ENCODE measurements at regions not wholly inside any gene's neighbourhood (a gene's known extent, or its start where the extent isn't known, plus 50 kb on each side); places are given as distances from the start of the nearest gene placed in this dataset.

- no peak overlapping the region for H4K8ac ChIP-seq (ENCODE audit: low read depth, low read length)
- no peak overlapping the region for H3K18ac ChIP-seq (ENCODE audit: low read length)
- H3K4me1 ChIP-seq (ENCODE audit: control insufficient read depth in 2 of 2, insufficient read depth in 1 of 2, low read depth in 1 of 2, low read length in 2 of 2) = peaks cover 0 to 5% of the 10 kb centered on the region in 2 donors
- H3K9ac ChIP-seq (ENCODE audit: low read depth, low read length, poor library complexity) = no peak overlapping the region
- no peak for DNase-seq (ENCODE audit: low spot score)
- no peak overlapping the region for H3K4me2 ChIP-seq (ENCODE audit: insufficient read depth, low read length, poor library complexity, severe bottlenecking)
- H3K23ac ChIP-seq (ENCODE audit: low read depth, low read length, poor library complexity) = no peak overlapping the region
- peaks cover 0 to 6% of the 10 kb centered on the region in 2 donors for H3K9me3 ChIP-seq (replicated peaks in 1 of 2; ENCODE audit: control insufficient read depth in 2 of 2, insufficient read depth in 1 of 2, low read depth in 1 of 2, low read length in 2 of 2)
- no peaks in the 10 kb centered on the region for H3K79me1 ChIP-seq (ENCODE audit: low read depth, low read length)
- H2BK15ac ChIP-seq (ENCODE audit: low read length) = no peak overlapping the region
- no peak overlapping the region for H2BK12ac ChIP-seq (ENCODE audit: low read length)
- WGBS, 2 donors (ENCODE audit: extremely low coverage in 2 of 2, insufficient read length in 2 of 2, insufficient replicate concordance in 1 of 2) = no CpG with 5 or more reads among the region's 6 CpGs
- H3K4me3 ChIP-seq (ENCODE audit: low read length in 2 of 2) = no peak overlapping the region
- H2AK5ac ChIP-seq (ENCODE audit: low read depth, low read length) = no peak overlapping the region
- H2BK5ac ChIP-seq (ENCODE audit: low read length) = no peak overlapping the region
- no peak overlapping the region for H3K14ac ChIP-seq (ENCODE audit: low read length)
- H3K27me3 ChIP-seq (ENCODE audit: control insufficient read depth in 3 of 3, insufficient read depth in 3 of 3, low read depth in 1 of 3, low read length in 3 of 3) = no peaks in the 10 kb centered on the region
- no peak overlapping the region for H2BK120ac ChIP-seq (ENCODE audit: low read depth, low read length)
- no peak overlapping the region for H2AFZ ChIP-seq (ENCODE audit: low read length)
- no peak overlapping the region for H3K4ac ChIP-seq (ENCODE audit: low read length)
- no peak overlapping the region for H3K27ac ChIP-seq (replicated peaks; ENCODE audit: low read length)
- no peak overlapping the region for H4K91ac ChIP-seq (ENCODE audit: low read depth, low read length, poor library complexity)
- H3K36me3 ChIP-seq (replicated peaks in 1 of 2; ENCODE audit: control insufficient read depth in 2 of 2, insufficient read depth in 2 of 2, low read length in 2 of 2) = no peaks in the 10 kb centered on the region
These were observed 129.7 kb downstream of the EFNB2 start for GRCh38 chr13:106405731-106406130.

GRCh38 chr13:106403280-106403679, 132.2 kb downstream of the EFNB2 start:
- Histone ChIP-seq H2BK120ac (ENCODE audit: low read depth, low read length) (no peak overlapping the region), H3K9ac (ENCODE audit: low read depth, low read length, poor library complexity) (no peak overlapping the region), H4K8ac (ENCODE audit: low read depth, low read length) (no peak overlapping the region), H2AFZ (ENCODE audit: low read length) (no peak overlapping the region), H2BK12ac (ENCODE audit: low read length) (no peak overlapping the region), H3K14ac (ENCODE audit: low read length) (no peak overlapping the region), H2AK5ac (ENCODE audit: low read depth, low read length) (no peak overlapping the region), H3K36me3 (replicated peaks in 1 of 2; ENCODE audit: control insufficient read depth in 2 of 2, insufficient read depth in 2 of 2, low read length in 2 of 2) (no peaks in the 10 kb centered on the region), H2BK5ac (ENCODE audit: low read length) (no peak overlapping the region), H3K9me3 (replicated peaks in 1 of 2; ENCODE audit: control insufficient read depth in 2 of 2, insufficient read depth in 1 of 2, low read depth in 1 of 2, low read length in 2 of 2) (peaks cover 0 to 2% of the 10 kb centered on the region in 2 donors), H3K4me3 (ENCODE audit: low read length in 2 of 2) (no peak overlapping the region), H3K79me1 (ENCODE audit: low read depth, low read length) (no peaks in the 10 kb centered on the region), H3K4me2 (ENCODE audit: insufficient read depth, low read length, poor library complexity, severe bottlenecking) (no peak overlapping the region), H3K4me1 (ENCODE audit: control insufficient read depth in 2 of 2, insufficient read depth in 1 of 2, low read depth in 1 of 2, low read length in 2 of 2) (peaks cover 0 to 5% of the 10 kb centered on the region in 2 donors), H3K4ac (ENCODE audit: low read length) (no peak overlapping the region), H3K18ac (ENCODE audit: low read length) (no peak overlapping the region), H3K27ac (replicated peaks; ENCODE audit: low read length) (no peak overlapping the region), H3K23ac (ENCODE audit: low read depth, low read length, poor library complexity) (no peak overlapping the region), H2BK15ac (ENCODE audit: low read length) (no peak overlapping the region), H3K27me3 (ENCODE audit: control insufficient read depth in 3 of 3, insufficient read depth in 3 of 3, low read depth in 1 of 3, low read length in 3 of 3) (no peaks in the 10 kb centered on the region), H4K91ac (ENCODE audit: low read depth, low read length, poor library complexity) (no peak overlapping the region)
- WGBS, 2 donors (ENCODE audit: extremely low coverage in 2 of 2, insufficient read length in 2 of 2, insufficient replicate concordance in 1 of 2) = no CpG with 5 or more reads among the region's 4 CpGs
- no peak for DNase-seq (ENCODE audit: low spot score)

DNA sequence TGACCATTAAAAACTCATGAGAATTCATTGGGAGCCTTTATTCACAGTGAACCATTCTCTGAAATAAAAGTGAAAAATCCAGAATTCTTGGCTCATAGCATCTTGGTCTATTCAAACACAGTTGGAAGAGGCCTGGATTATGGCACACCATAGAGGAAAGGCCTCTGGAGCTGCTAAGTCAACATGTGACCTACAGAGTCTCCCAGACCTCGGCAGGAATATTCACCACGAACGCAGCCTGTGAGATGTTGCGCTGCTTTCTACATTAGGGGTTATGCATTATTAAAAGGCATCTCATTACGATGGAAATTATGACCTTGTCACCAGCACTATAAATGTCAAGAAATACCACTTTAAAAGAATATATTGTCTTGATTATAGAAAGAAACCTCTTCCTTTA, 132.6 kb downstream of the EFNB2 start:
- H3K14ac ChIP-seq (ENCODE audit: low read length) = no peak overlapping the region
- peaks cover 0 to 5% of the 10 kb centered on the region in 2 donors for H3K4me1 ChIP-seq (ENCODE audit: control insufficient read depth in 2 of 2, insufficient read depth in 1 of 2, low read depth in 1 of 2, low read length in 2 of 2)
- H3K9me3 ChIP-seq (replicated peaks in 1 of 2; ENCODE audit: control insufficient read depth in 2 of 2, insufficient read depth in 1 of 2, low read depth in 1 of 2, low read length in 2 of 2) = peaks cover 0 to 2% of the 10 kb centered on the region in 2 donors
- no peak overlapping the region for H3K4me2 ChIP-seq (ENCODE audit: insufficient read depth, low read length, poor library complexity, severe bottlenecking)
- no peak overlapping the region for H2AK5ac ChIP-seq (ENCODE audit: low read depth, low read length)
- DNase-seq (ENCODE audit: low spot score) = no peak
- H3K18ac ChIP-seq (ENCODE audit: low read length) = no peak overlapping the region
- H3K4ac ChIP-seq (ENCODE audit: low read length) = no peak overlapping the region
- H4K91ac ChIP-seq (ENCODE audit: low read depth, low read length, poor library complexity) = no peak overlapping the region
- no peaks in the 10 kb centered on the region for H3K36me3 ChIP-seq (replicated peaks in 1 of 2; ENCODE audit: control insufficient read depth in 2 of 2, insufficient read depth in 2 of 2, low read length in 2 of 2)
- no CpG with 5 or more reads among the region's 5 CpGs for WGBS, 2 donors (ENCODE audit: extremely low coverage in 2 of 2, insufficient read length in 2 of 2, insufficient replicate concordance in 1 of 2)
- H3K23ac ChIP-seq (ENCODE audit: low read depth, low read length, poor library complexity) = no peak overlapping the region
- peak overlapping the region; percentile 20 for H2AFZ ChIP-seq (ENCODE audit: low read length)
- no peak overlapping the region for H4K8ac ChIP-seq (ENCODE audit: low read depth, low read length)
- no peak overlapping the region for H2BK15ac ChIP-seq (ENCODE audit: low read length)
- no peak overlapping the region for H3K27ac ChIP-seq (replicated peaks; ENCODE audit: low read length)
- H2BK5ac ChIP-seq (ENCODE audit: low read length) = no peak overlapping the region
- no peak overlapping the region for H2BK120ac ChIP-seq (ENCODE audit: low read depth, low read length)
- H3K9ac ChIP-seq (ENCODE audit: low read depth, low read length, poor library complexity) = no peak overlapping the region
- no peaks in the 10 kb centered on the region for H3K27me3 ChIP-seq (ENCODE audit: control insufficient read depth in 3 of 3, insufficient read depth in 3 of 3, low read depth in 1 of 3, low read length in 3 of 3)
- H3K79me1 ChIP-seq (ENCODE audit: low read depth, low read length) = no peaks in the 10 kb centered on the region
- H2BK12ac ChIP-seq (ENCODE audit: low read length) = no peak overlapping the region
- H3K4me3 ChIP-seq (ENCODE audit: low read length in 2 of 2) = no peak overlapping the region

GRCh38 chr13:106401081-106401480, 134.4 kb downstream of the EFNB2 start:
- Histone ChIP-seq H2BK120ac (ENCODE audit: low read depth, low read length) (no peak overlapping the region), H3K36me3 (replicated peaks in 1 of 2; ENCODE audit: control insufficient read depth in 2 of 2, insufficient read depth in 2 of 2, low read length in 2 of 2) (no peaks in the 10 kb centered on the region), H3K27me3 (ENCODE audit: control insufficient read depth in 3 of 3, insufficient read depth in 3 of 3, low read depth in 1 of 3, low read length in 3 of 3) (no peaks in the 10 kb centered on the region), H3K79me1 (ENCODE audit: low read depth, low read length) (no peaks in the 10 kb centered on the region), H2BK5ac (ENCODE audit: low read length) (no peak overlapping the region), H3K9ac (ENCODE audit: low read depth, low read length, poor library complexity) (no peak overlapping the region), H2BK15ac (ENCODE audit: low read length) (no peak overlapping the region), H3K14ac (ENCODE audit: low read length) (no peak overlapping the region), H3K4ac (ENCODE audit: low read length) (no peak overlapping the region), H3K4me1 (ENCODE audit: control insufficient read depth in 2 of 2, insufficient read depth in 1 of 2, low read depth in 1 of 2, low read length in 2 of 2) (peaks cover 0 to 3% of the 10 kb centered on the region in 2 donors), H3K18ac (ENCODE audit: low read length) (no peak overlapping the region), H4K8ac (ENCODE audit: low read depth, low read length) (no peak overlapping the region), H3K4me2 (ENCODE audit: insufficient read depth, low read length, poor library complexity, severe bottlenecking) (no peak overlapping the region), H3K9me3 (replicated peaks in 1 of 2; ENCODE audit: control insufficient read depth in 2 of 2, insufficient read depth in 1 of 2, low read depth in 1 of 2, low read length in 2 of 2) (no peaks in the 10 kb centered on the region), H4K91ac (ENCODE audit: low read depth, low read length, poor library complexity) (no peak overlapping the region), H3K4me3 (ENCODE audit: low read length in 2 of 2) (no peak overlapping the region), H2AFZ (ENCODE audit: low read length) (no peak overlapping the region), H3K27ac (replicated peaks; ENCODE audit: low read length) (no peak overlapping the region), H3K23ac (ENCODE audit: low read depth, low read length, poor library complexity) (no peak overlapping the region), H2AK5ac (ENCODE audit: low read depth, low read length) (no peak overlapping the region), H2BK12ac (ENCODE audit: low read length) (no peak overlapping the region)
- WGBS, 2 donors (ENCODE audit: extremely low coverage in 2 of 2, insufficient read length in 2 of 2, insufficient replicate concordance in 1 of 2) = no CpG with 5 or more reads among the region's 3 CpGs
- DNase-seq (ENCODE audit: low spot score) = no peak

Data from neuronal stem cell (in vitro differentiated cells).